Psoas muscle (tissue), 7 donors: ENCODE measurements at regions not wholly inside any gene's neighbourhood (a gene's known extent, or its start where the extent isn't known, plus 50 kb on each side); places are given as distances from the start of the nearest gene placed in this dataset.

ENCODE experiments used
- ATAC-seq, 4 donors: fragments of 200-7000 bp; cut with Tn5 transposase; one replicate each; pipeline ENCODE4 v1.9.1; 2020; ENCODE audit warnings: moderate library complexity in 3 of 4, mild to moderate bottlenecking in 2 of 4
- DNase-seq, 2 donors: peaks; one replicate each; pipeline ENCODE4 v3.0.0-alpha.2; 2020
- H3K27ac ChIP-seq: fragments of 200-600 bp; one replicate; pipeline ENCODE4 v1.8.0; 2022
- H3K27me3 ChIP-seq, 3 donors: fragments of 200-600 bp in 1 of 3; one replicate each; pipeline versions ENCODE4 v1.6.1 to v1.8.0; 2013 to 2022; ENCODE audit warnings: low read length in 2 of 3, mild to moderate bottlenecking in 2 of 3, moderate library complexity in 1 of 3; ENCODE audit not compliant: insufficient read depth in 3 of 3
- H3K36me3 ChIP-seq, 2 donors: fragments of 200-600 bp in 1 of 2; one replicate each; pipeline versions ENCODE4 v1.6.1 to v1.8.0; 2013 to 2022; ENCODE audit warnings: low read depth in 1 of 2, mild to moderate bottlenecking in 1 of 2, moderate library complexity in 1 of 2; ENCODE audit not compliant: insufficient read depth in 1 of 2
- H3K4me1 ChIP-seq: fragments of 200-600 bp; one replicate; pipeline ENCODE4 v1.8.0; 2022
- H3K4me3 ChIP-seq: fragments of 200-600 bp; one replicate; pipeline ENCODE4 v1.8.0; 2022; ENCODE audit warnings: mild to moderate bottlenecking
- H3K9me3 ChIP-seq: fragments of 200-600 bp; one replicate; pipeline ENCODE4 v1.8.0; 2022
- WGBS, 3 donors: extraction: QIAGEN DNeasy Blood & Tissue Kit; methylation state at CpG; one replicate each; pipeline versions ENCODE4 v1.1.6 to v1.1.7; 2013; 5-methylcytosine and 5-hydroxymethylcytosine counted together
- intact Hi-C, 2 donors: fragments of 100-400 bp; cut with DNase I; formaldehyde crosslinking; loops; one replicate each; pipeline versions ENCODE4 v1.11.0 to v1.14.2; 2022
- TF ChIP-seq, protein P1 (sequence below): fragments of 200-600 bp; IDR thresholded peaks from one replicate; pipeline ENCODE4 v1.8.0; 2022; ENCODE audit warnings: antibody characterized with exemption
- donor health status: healthy with polysubstance abuse.
- donor health status: DM: no; HTN: no; CAD: no; lungs with moderate emphysema.
- donor health status: Bipolar disorder and iron deficiency.
- donor health status: healthy.
- donor health status: DM: yes; HTN: yes; CAD: no.
- donor health status: DM: no; HTN: no; CAD: no.
- donor health status: DM: yes; HTN: yes; CAD: no.

DNA sequence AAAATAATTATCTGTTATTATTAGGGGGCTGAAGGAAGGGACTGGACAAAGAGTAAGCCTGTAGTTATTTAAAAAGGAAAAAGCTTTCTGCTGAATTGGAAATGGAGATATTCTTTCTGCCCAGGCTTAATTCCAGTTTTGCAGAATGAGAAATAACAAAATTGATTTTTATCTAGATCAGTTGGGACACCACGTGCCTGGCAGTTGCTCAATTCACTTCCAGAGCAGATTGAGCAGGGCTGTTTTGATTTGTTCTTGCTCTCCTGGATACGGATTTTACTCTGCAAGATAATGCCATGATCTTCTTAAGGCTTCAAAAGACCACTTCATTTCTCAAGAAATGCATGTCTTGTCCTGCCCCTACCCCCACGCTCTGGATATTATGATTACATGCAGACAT, 524.3 kb downstream of the TCERG1L start:
- 47 to 51% (median 48%) methylated on average over 3 of the region's 3 CpGs for WGBS, 3 donors
- Histone ChIP-seq H3K36me3 (no peaks in the 10 kb centered on the region), H3K9me3 (no peaks in the 10 kb centered on the region), H3K4me3 (no peak overlapping the region), H3K27me3 (peaks cover 0 to 4% (median 0%) of the 10 kb centered on the region in 3 donors), H3K4me1 (no peaks in the 10 kb centered on the region), H3K27ac (no peak overlapping the region)
- TF ChIP-seq, protein P1, sequence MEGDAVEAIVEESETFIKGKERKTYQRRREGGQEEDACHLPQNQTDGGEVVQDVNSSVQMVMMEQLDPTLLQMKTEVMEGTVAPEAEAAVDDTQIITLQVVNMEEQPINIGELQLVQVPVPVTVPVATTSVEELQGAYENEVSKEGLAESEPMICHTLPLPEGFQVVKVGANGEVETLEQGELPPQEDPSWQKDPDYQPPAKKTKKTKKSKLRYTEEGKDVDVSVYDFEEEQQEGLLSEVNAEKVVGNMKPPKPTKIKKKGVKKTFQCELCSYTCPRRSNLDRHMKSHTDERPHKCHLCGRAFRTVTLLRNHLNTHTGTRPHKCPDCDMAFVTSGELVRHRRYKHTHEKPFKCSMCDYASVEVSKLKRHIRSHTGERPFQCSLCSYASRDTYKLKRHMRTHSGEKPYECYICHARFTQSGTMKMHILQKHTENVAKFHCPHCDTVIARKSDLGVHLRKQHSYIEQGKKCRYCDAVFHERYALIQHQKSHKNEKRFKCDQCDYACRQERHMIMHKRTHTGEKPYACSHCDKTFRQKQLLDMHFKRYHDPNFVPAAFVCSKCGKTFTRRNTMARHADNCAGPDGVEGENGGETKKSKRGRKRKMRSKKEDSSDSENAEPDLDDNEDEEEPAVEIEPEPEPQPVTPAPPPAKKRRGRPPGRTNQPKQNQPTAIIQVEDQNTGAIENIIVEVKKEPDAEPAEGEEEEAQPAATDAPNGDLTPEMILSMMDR: no peak
- ATAC-seq: no peak
- no peak for DNase-seq
- intact Hi-C loops: no loop called here

DNA sequence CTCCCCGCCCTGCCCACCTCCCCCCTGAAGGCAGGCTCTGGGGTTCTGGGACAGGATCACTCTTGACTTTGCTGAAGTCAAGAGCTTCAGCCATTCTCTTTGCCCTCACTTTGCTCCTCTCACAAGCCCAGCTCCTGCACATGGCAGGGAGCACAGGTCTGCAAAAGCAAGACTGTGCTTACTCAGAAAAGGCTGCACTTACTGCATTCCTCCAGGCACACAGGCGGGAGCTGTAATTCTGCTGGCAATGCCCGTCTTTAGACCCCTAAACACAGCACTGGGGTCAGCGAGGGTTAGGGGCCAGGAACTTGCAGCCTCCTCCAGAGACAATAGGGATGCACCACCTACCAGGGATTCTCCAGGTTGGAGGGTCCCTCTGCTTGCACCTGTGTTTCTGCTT, 523.7 kb downstream of the TCERG1L start:
- H3K27me3 ChIP-seq: peaks cover 0 to 4% (median 0%) of the 10 kb centered on the region in 3 donors
- intact Hi-C loops: no loop called here
- H3K9me3 ChIP-seq: no peaks in the 10 kb centered on the region
- no peak overlapping the region for H3K4me3 ChIP-seq
- DNase-seq (no peak), ATAC-seq (no peak)
- TF ChIP-seq, protein P1: no peak
- no peaks in the 10 kb centered on the region for H3K4me1 ChIP-seq
- no peak overlapping the region for H3K27ac ChIP-seq
- H3K36me3 ChIP-seq: no peaks in the 10 kb centered on the region
- 37 to 73% (median 67%) methylated on average over 4 of the region's 4 CpGs for WGBS, 3 donors

DNA sequence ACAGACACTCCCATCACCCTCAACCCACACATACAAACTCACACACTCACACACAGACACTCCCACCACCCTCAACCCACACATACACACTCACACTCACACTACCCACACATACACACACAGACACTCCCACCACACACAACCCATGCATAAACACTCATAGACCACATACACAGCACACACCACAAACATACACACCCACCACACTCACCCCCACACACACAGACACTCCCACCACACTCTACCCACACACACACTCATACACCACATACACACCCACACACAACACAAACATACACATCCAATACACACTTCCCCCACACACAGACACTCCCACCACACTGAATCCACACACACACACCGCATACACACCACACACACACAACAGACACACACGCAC, 521.2 kb downstream of the TCERG1L start:
- TF ChIP-seq, protein P1: no peak
- intact Hi-C loops: no loop called here
- ATAC-seq: peak in 1 of 4 donors; percentile 32
- Histone ChIP-seq H3K9me3 (no peaks in the 10 kb centered on the region), H3K4me3 (no peak overlapping the region), H3K4me1 (no peaks in the 10 kb centered on the region), H3K27me3 (peaks cover 0 to 4% (median 0%) of the 10 kb centered on the region in 3 donors), H3K27ac (no peak overlapping the region), H3K36me3 (no peaks in the 10 kb centered on the region)
- 16 to 29% (median 20%) methylated on average over 2 of the region's 2 CpGs for WGBS, 3 donors
- DNase-seq: no peak

DNA sequence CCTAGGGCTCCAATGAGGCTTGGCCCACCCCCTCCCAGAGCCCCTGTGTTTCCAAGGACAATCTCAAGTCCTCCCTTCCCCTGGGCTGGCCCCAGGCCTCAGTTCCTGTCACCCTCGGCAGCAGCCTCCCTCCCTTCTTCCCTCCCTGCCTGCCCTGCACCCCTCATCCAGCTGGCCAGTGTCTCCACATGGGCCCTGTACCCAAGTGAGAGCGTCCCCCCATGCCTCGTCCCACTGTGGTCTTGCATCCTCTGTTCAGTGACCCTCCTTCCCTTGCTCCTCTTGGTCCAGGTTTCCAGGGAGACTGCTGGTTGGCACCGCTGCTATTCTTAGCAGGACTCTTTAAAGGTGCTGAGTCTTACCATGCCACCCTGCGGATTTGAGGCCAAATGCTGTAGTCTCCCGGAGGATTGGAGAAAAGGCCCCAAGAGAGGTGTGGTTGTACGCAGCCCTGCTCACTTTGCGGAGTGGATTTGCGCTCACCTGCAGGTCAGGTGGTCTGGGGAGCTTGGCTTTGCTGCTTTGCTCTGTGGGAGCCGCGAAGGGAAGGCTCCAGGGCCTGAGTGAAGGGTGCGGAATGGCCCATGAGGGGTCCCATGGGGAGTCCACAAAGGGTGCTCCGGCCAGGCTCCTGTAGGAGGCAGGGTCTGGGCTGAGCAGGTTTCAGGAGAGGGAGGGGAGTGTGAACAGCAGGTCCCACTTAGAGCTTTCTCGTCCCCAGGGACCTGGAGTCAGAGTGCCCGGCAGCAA, 519.2 kb downstream of the TCERG1L start:
- WGBS, 3 donors: 85 to 95% (median 92%) methylated on average over 14 to 15 of the region's 15 CpGs
- Histone ChIP-seq H3K27ac (no peak overlapping the region), H3K4me3 (no peak overlapping the region), H3K9me3 (no peaks in the 10 kb centered on the region), H3K4me1 (no peaks in the 10 kb centered on the region), H3K36me3 (no peaks in the 10 kb centered on the region), H3K27me3 (peaks cover 0 to 4% (median 0%) of the 10 kb centered on the region in 3 donors)
- DNase-seq (no peak), ATAC-seq (no peak)
- TF ChIP-seq, protein P1: no peak
- intact Hi-C loops: no loop called here

DNA sequence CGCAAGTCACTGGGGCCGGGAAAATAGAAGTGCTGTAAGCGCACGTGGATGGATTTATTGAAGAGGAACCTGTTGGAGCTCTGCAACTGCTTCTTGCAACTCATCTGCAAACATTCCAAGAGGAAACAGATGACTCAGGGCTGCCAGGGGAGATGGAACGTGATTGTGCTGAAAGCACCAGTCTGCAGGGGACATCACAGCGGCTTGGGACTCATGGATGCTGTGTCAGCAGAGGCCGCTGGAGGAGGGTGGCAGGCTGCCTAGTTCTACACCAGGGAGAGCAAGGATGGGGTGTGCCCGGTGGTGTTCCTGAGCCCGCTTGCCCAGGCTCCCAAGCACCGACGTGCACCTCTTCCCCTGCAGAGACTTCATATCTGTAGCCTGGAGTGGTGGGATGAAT, 515.7 kb downstream of the TCERG1L start:
- H3K4me1 ChIP-seq: no peaks in the 10 kb centered on the region
- H3K27ac ChIP-seq: no peak overlapping the region
- no peaks in the 10 kb centered on the region for H3K36me3 ChIP-seq
- DNase-seq: no peak
- intact Hi-C loops: no loop called here
- WGBS, 3 donors: 71 to 76% (median 73%) methylated on average over 11 of the region's 11 CpGs
- peaks cover 0 to 4% (median 0%) of the 10 kb centered on the region in 3 donors for H3K27me3 ChIP-seq
- TF ChIP-seq, protein P1: no peak
- no peaks in the 10 kb centered on the region for H3K9me3 ChIP-seq
- no peak overlapping the region for H3K4me3 ChIP-seq
- no peak for ATAC-seq
